Esophagus muscularis mucosa (tissue), 4 donors: ENCODE measurements at regions not wholly inside any gene's neighbourhood (a gene's known extent, or its start where the extent isn't known, plus 50 kb on each side); places are given as distances from the start of the nearest gene placed in this dataset.

Experiments
- DNase-seq: peaks from one replicate; pipeline ENCODE4 v3.0.0-alpha.2; 2017; ENCODE audit errors: extremely low spot score
- H3K27ac ChIP-seq, 4 donors: fragments of 200-600 bp; sonication (generic); replicated peaks in 1 of 4; 1 replicate in 3 of 4; 2 replicates in 1 of 4; pipeline ENCODE4 v1.5.1; 2016 to 2019; ENCODE audit warnings: mild to moderate bottlenecking in 1 of 4
- H3K27me3 ChIP-seq, 4 donors: fragments of 200-600 bp; sonication (generic); one replicate each; pipeline versions ENCODE4 v1.5.1 to v1.6.0; 2016 to 2019
- H3K36me3 ChIP-seq, 4 donors: fragments of 200-600 bp; sonication (generic); one replicate each; pipeline ENCODE4 v1.5.1; 2016 to 2019
- H3K4me1 ChIP-seq, 4 donors: fragments of 200-600 bp; sonication (generic); one replicate each; pipeline ENCODE4 v1.5.1; 2016 to 2019
- H3K4me3 ChIP-seq, 4 donors: fragments of 200-600 bp; sonication (generic); 1 replicate in 2 of 4; 2 replicates in 2 of 4; pipeline ENCODE4 v1.5.1; 2016 to 2019; ENCODE audit warnings: mild to moderate bottlenecking in 4 of 4, moderate library complexity in 1 of 4
- H3K9me3 ChIP-seq, 4 donors: fragments of 200-600 bp; sonication (generic); 1 replicate in 3 of 4; 2 replicates in 1 of 4; pipeline ENCODE4 v1.5.1; 2016 to 2019
- CTCF ChIP-seq, 3 experiments: fragments of 200-600 bp in 2 of 3; fragments of 450-650 bp in 1 of 3; sonication (generic) in 2 of 3; IDR thresholded peaks; one replicate each; pipeline ENCODE4 v1.5.1; 2017 to 2019; ENCODE audit warnings: antibody characterized with exemption in 3 of 3, mild to moderate bottlenecking in 2 of 3, moderate library complexity in 1 of 3
- EP300 ChIP-seq: sonication (generic); formaldehyde crosslinking; IDR thresholded peaks from one replicate; pipeline ENCODE4 v1.6.1; 2017; ENCODE audit warnings: antibody characterized with exemption
- POLR2A ChIP-seq: fragments of 450-650 bp; IDR thresholded peaks from one replicate; pipeline ENCODE4 v1.6.1; 2017; ENCODE audit warnings: antibody characterized with exemption, moderate library complexity, mild to moderate bottlenecking, low read depth
- POLR2AphosphoS5 ChIP-seq, 2 donors: sonication (generic); formaldehyde crosslinking; IDR thresholded peaks; one replicate each; pipeline ENCODE4 v1.6.1; 2017; ENCODE audit warnings: antibody characterized with exemption in 2 of 2
- WGBS: methylation state at CpG from one replicate; pipeline ENCODE4 v1.1.5; 2018; 5-methylcytosine and 5-hydroxymethylcytosine counted together
- intact Hi-C: fragments of 100-400 bp; cut with DNase I; formaldehyde crosslinking; loops from one replicate; pipeline ENCODE4 v1.15.1; 2023

GRCh38 chr2:12041236-12041635, 294.8 kb downstream of the LPIN1 start:
- H3K27me3 ChIP-seq = no peaks in the 10 kb centered on the region
- H3K27ac ChIP-seq = no peak overlapping the region
- intact Hi-C loops = no loop called here
- no peaks in the 10 kb centered on the region for H3K36me3 ChIP-seq
- H3K4me1 ChIP-seq = no peaks in the 10 kb centered on the region
- H3K4me3 ChIP-seq = no peak overlapping the region
- H3K9me3 ChIP-seq = no peaks in the 10 kb centered on the region
- no peak for TF ChIP-seq CTCF (IDR thresholded peaks at IDR 0.05)
- TF ChIP-seq POLR2A = no peak
- TF ChIP-seq POLR2AphosphoS5 (IDR thresholded peaks at IDR 0.05) = no peak
- TF ChIP-seq EP300 = no peak
- no peak for DNase-seq
- 91% methylated on average over 6 of the region's 6 CpGs for WGBS

- TF ChIP-seq POLR2AphosphoS5 (IDR thresholded peaks at IDR 0.05) = no peak
- no peak for TF ChIP-seq CTCF (IDR thresholded peaks at IDR 0.05)
- no peak for TF ChIP-seq EP300
- no peak for TF ChIP-seq POLR2A
- no peaks in the 10 kb centered on the region for H3K27me3 ChIP-seq
- H3K27ac ChIP-seq = no peak overlapping the region
- no peaks in the 10 kb centered on the region for H3K36me3 ChIP-seq
- H3K9me3 ChIP-seq = no peaks in the 10 kb centered on the region
- intact Hi-C loops = no loop called here
- no peaks in the 10 kb centered on the region for H3K4me1 ChIP-seq
- H3K4me3 ChIP-seq = no peak overlapping the region
- WGBS = 48% methylated on average over 2 of the region's 2 CpGs
- DNase-seq = no peak
These were observed 296.7 kb downstream of the LPIN1 start for GRCh38 chr2:12043131-12043530.

GRCh38 chr2:12044857-12045256, 298.4 kb downstream of the LPIN1 start:
- Histone ChIP-seq H3K27me3 (no peaks in the 10 kb centered on the region), H3K4me3 (no peak overlapping the region), H3K4me1 (no peaks in the 10 kb centered on the region), H3K27ac (no peak overlapping the region), H3K9me3 (no peaks in the 10 kb centered on the region), H3K36me3 (no peaks in the 10 kb centered on the region)
- TF ChIP-seq EP300 (no peak), POLR2A (no peak), POLR2AphosphoS5 (IDR thresholded peaks at IDR 0.05) (no peak), CTCF (IDR thresholded peaks at IDR 0.05) (no peak)
- intact Hi-C loops = no loop called here
- no peak for DNase-seq
- WGBS = 73% methylated on average over 8 of the region's 8 CpGs

GRCh38 chr2:12045864-12046291, 299.4 kb downstream of the LPIN1 start:
- Histone ChIP-seq H3K27me3 (no peaks in the 10 kb centered on the region), H3K36me3 (no peaks in the 10 kb centered on the region), H3K9me3 (no peaks in the 10 kb centered on the region), H3K4me3 (no peak overlapping the region), H3K4me1 (no peaks in the 10 kb centered on the region), H3K27ac (no peak overlapping the region)
- 87% methylated on average over 9 of the region's 9 CpGs for WGBS
- no peak for DNase-seq
- no peak for TF ChIP-seq EP300
- TF ChIP-seq POLR2AphosphoS5 (IDR thresholded peaks at IDR 0.05) = no peak
- no peak for TF ChIP-seq CTCF (IDR thresholded peaks at IDR 0.05)
- TF ChIP-seq POLR2A = no peak
- intact Hi-C loops = no loop called here

GRCh38 chr2:12046641-12047040, 300.2 kb downstream of the LPIN1 start:
- Histone ChIP-seq H3K27me3 (no peaks in the 10 kb centered on the region), H3K4me3 (no peak overlapping the region), H3K4me1 (no peaks in the 10 kb centered on the region), H3K9me3 (no peaks in the 10 kb centered on the region), H3K27ac (no peak overlapping the region), H3K36me3 (no peaks in the 10 kb centered on the region)
- intact Hi-C loops = no loop called here
- TF ChIP-seq POLR2A = no peak
- no peak for TF ChIP-seq POLR2AphosphoS5 (IDR thresholded peaks at IDR 0.05)
- TF ChIP-seq CTCF (IDR thresholded peaks at IDR 0.05) = no peak
- no peak for TF ChIP-seq EP300
- 95% methylated on average over 4 of the region's 4 CpGs for WGBS
- no peak for DNase-seq
